ENCODE measurements at regions not wholly inside any gene's neighbourhood (a gene's known extent, or its start where the extent isn't known, plus 50 kb on each side); places are given as distances from the start of the nearest gene placed in this dataset.

DNA sequence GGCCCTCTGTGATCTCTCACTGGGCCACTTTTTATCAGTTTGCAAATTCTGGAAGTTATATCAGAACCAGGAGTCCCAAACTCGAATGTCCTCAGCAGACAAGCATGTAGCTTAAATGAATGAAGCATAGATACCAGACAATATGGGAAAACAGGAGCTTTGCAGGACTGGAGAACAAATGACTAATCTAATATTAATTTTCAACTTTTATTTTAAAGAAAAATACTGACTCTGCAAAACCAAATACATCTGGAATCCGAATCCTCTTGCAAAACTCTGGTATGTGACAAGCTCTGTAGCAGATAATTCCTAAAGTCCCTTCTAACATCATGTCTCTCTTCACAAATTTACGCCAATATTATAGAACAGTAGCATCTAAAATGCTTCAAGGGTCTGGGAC is 427.4 kb downstream of the TTLL7 start:
- no peak for ATAC-seq

DNA sequence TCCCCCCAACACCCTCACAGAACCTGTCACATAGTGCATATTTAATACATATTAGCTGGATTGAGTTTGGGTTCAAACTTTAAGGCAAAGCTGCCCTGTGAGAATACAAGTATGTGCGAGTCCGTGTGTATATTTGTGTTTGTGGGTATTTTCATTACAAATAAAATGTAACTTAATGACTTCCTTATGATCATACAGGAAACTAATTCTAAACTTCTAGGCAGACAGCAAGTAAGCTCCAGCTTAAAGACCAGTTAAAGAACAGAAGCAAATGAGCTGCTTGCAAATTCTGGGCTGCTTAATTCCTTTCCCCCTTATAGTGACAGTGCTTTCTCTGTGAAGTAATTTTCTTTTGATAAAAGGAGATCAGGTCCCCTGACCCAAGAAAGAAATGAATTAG is 437.6 kb downstream of the TTLL7 start:
- ATAC-seq = no peak

DNA sequence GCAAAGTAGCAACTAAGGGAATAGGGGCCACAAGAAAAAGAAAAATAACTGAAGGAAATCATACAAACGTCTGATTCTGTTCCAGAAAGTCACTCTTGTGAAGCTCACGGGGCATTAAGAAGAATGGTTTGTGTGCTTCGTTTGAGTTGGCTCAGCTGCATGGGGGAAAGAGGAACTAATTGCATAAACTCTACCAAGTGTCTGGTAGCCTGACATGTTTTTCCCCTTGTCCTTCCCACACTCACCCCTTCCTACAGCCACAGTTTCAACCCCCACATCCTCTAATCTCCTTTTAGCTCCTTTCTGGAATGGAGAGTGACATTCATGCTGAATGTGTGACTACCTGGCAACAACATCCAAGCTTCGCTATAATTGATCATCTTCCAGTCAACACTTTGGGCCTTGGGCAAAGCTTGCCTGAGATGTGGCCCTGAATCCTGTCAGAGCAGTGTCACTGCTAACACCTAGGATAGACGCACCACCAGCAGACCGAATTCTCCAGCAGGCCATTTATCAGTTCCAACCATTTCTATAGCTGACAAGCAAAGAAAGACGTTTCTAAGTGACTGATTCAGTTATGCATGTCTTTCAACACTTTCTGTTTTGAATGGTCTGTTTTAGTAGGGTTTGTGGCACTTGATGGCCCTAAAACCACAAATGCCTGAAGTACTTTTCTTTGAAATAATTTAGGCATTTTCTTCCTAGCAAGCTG is 439.6 kb downstream of the TTLL7 start:
- ATAC-seq = no peak

DNA sequence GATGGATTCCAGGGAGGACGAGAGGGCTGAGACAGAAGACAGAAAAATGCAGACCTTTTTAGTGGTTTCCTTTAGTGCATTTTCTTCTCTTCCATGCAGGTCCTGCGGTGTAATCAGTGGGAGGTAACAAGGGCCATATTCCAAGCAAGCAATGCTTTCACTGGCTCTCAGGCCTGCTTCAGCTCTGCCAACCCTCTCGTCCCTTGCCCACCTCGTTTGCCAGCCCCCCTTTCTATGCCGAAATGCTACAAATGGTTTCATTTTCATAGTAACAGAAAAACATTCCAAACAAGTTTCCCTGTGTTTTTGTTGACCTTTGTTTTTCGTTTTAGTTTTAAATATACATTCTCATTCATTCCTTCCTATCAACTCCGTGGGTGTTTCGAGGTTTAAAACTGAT is 443.1 kb downstream of the TTLL7 start:
- no peak for ATAC-seq

DNA sequence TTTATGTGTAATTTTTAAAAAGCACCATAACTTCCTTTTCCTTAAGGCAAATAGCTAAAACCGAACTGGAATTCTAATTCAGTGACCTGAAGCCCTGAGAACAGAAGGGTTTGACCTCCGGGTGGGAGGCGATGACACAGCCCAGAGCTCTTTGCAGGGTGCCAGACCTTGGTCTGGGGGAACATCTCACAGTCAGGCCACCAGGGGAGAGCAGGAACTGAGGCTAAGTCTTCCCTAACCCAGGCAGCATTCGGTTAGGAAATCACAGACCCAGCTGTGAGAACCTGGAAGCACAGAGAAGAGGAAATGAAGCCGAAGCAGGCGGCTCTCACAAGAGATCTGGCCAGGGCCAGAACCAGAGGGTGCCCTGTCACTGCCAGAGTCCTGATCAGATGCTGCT is 444.8 kb downstream of the TTLL7 start:
- ATAC-seq = no peak

DNA sequence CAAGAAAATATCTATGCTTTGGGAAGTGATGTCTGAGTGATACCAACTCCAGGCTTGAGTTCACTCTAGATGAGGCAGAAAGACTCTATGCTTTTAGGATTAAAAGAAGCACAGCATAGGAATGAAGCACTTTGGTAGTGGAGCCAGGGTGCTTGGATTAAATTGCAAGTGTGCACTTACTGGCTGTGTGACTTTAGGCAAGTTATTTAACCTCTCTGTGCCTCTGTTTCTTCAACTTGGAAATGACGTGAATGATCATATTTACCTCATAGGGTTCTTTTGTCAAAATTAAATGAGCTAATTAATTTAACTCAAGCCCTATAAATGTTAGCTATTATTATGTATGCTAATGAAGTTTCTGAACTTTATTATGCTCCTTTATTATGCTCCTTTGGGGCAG is 446.1 kb downstream of the TTLL7 start:
- no peak for ATAC-seq

DNA sequence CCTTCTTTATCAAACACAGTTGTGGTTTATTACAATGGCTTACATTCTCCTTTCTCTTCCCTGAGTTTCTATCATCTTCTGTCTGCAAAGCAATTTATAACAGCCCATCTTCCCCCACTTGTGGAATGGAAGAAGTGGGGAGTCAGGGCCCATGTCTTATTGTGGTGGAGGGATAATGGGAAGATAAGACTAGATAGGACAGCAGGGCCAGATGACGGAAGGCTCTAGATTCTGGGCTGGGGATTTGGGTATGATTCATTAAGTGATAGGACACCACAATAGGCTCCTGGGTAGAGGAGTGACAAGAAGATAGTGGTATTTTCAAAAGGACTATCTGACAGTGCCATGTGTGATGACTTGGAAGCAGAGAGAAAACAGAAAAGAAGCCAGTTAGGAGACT is 450.6 kb downstream of the TTLL7 start:
- ATAC-seq = no peak

DNA sequence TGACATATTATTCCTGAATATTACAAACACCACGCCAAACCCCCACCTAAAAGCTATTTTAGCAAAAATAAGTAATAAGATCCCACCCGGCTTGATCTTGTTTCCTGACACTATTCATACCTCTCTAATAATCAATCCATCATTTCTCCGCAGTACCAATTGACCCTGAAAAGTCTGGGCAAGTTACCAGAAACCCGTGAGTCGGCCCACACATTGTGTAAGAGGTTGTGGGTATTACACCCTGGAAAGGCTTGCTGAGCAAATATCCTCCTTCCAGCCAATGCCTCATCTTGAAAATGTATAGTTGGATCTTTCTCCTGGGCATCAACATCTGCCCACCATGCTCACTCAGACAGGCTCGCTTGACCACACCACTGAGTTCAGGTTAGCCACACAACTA is 451.0 kb downstream of the TTLL7 start:
- ATAC-seq = no peak

DNA sequence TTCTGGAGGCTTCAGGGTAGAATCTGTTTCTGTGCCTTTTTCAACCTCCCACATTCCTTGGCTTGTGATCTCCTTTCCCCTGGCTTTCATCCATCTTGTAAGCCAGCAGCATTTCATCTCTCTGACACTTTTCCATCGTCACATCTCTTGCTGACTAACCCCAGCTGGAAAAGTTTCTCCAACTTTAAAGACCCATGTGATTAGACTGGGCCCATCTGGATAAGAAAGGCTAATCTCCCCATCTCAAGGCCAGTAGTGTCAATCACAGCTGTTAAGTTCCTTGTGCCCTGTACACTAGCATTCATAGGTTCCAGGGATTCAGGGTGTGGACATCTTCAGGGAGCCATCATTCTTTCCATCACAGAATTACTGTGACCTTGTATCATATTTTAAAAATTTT is 452.1 kb downstream of the TTLL7 start:
- ATAC-seq = no peak

DNA sequence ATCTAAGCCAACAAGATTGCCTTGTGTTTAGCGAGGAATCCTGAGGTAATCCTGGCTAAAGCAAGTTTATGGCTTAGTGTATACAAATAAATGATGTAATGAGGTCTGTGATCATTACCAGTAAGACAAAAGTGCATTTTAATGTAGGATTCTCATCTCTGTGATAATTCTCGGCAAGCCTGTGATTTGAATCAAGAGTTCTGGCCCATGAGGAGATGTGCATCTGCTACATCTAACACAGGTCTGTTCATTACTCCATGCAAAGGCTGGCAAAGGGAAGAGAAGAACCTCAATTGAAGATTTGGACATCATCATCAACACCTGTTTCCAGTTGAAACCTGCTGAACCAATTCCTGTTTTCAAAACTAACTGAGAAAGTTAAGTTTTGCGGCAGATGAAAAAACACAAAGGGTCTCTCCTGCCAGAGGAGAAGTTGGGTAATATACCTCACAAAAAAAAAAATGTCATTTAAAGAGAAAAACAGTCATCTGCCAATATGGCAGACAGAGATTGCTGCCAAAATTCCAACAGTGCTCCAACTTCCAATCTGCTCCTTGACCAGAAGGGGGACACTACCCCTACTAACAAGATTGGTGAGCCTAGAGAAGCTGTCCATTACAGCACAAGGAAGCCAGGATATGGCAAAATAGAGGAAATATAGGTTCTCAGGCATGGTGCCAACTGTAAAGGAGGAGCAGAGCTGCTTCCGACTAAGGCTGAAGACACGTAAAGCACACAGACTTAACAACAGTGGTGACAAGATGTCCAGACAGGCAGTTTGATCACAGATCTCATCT is 453.7 kb downstream of the TTLL7 start:
- ATAC-seq = no peak

DNA sequence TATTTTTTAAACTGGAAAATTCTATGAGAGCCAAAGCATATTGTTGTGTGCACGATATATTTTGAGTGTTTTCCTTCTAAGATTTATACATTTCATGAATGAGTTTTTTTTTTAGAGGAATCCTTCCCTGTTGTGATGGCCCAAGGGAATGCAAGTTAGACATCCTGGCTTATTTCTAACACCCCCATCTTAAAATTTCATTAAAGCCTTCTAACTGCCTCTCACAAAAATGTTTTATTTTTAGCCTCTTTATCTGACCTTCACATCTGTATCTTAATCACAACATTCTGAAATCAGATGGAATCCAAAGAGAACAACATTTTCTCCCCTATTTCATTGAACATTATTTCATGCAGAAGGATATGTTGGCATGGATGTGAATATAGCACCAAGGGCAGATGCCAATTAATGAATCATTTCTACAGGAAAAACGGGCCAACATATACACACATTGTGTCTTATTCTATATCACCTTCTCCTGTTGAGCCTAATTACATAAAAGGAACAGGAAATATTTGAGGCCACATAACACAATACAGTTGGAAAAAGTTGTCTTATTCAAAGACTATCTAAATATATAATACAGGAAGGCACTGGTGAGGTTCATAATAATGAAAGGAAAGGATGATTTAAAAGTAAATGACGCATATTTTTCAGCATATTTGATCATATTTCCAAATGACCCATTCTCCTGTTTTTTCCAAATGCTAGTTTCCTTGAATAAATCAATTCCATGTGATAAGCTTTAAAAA is 455.5 kb downstream of the TTLL7 start:
- ATAC-seq = no peak

DNA sequence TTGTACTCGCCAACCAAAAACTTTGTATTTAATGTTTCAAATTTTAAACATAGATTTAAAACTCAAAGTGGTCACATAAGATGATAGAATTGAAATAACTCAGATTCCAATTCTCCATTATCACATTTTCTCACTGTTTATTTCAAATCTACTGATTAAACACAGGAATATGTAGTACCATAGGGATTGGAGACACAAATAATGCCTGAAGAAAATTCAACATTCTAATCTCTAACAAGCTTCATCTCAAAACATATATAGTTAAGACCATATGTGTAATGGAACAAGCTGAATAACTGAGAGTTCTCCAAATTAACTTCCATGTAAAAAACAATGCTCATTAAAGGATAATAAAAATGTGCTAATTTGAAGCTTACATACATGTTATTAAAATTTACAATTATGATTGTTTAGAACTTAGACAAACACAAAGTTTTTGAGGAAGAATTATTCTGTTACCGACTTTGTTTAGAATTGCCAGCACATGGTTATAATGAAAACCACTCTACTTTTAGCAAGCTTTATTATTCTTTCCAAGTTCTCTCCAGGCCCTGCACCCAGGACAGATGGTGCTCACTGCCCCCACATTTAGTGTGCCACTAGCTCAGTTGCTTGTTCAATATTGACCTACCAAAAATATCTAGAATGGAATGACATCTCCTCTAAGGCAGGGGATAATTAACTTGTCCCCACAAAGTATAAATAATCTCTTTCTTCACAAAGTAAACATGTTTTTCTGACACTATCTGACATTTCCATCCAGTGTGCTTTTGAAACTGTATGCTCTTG is 467.2 kb downstream of the TTLL7 start:
- no peak for ATAC-seq

DNA sequence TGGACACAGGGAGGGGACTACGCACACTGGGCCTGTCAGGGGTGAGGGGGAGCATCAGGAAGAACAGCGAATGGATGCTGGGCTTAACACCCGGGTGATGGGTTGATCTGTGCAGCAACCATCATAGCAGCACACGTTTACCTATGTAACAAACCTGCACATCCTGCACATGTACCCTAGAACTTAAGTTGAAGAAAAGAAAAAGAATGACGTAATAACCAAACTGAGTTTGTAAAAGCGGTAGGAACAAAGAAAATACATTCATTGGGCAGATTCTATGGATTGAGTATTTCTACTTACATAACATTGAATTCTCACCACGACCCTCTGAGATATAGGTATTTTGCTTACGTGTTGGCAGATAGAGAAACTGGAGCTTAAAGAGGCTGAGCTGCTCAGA is 468.4 kb downstream of the TTLL7 start:
- ATAC-seq = no peak

DNA sequence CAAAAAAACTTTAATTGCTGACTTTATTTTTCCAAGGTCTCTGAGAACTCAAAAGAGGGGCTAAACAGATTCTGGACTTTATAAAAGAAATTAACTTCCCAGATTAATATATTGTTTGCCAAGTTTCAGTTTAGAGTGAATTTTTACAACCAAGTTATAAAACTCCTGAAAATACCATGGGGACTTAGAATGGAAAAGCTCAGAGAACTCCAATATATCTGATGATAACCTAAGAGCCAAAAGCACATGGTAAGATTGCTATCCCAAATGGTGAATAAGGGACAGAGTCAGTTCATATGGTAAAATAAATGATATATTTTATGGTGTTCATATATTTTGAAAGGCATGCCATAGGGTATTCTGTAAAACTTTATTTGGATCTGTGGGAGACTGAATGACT is 470.9 kb downstream of the TTLL7 start:
- ATAC-seq = no peak

DNA sequence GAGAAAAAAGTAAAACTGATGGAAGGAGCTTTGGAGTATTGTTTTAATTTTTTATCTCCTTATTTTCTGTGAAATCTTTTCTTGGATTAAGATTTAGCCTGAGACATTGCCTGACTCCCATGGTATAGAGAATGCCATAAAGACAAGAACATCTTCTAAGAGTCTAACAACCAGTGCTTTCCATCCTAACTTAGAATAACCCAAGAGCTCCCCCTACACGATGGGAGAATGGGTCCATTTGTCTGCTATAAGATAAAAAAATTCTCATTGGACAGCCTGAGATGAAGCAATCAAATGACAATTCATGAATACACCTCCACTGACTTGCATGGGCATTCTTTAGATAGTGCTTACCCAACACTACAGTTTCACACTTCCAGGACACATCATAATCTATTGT is 478.1 kb downstream of the TTLL7 start:
- no peak for ATAC-seq

DNA sequence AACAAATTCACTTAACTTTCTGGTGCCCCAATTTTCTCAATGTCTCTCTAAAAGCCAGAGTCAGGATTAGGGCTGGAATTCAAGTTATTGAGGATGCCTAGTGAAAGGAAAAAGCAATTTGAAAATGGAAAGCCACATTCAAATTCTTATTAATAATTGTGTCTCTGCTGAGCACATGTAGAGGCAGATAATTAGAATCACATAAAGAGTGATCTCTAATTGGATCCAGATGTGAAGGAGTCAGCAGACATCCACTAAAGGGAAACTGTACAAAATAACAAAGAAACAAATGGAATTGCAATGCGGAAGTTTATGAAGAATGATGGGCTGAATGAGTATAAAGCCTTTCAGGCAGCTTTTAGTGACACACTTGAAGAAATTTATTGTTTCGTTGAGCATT is 482.6 kb downstream of the TTLL7 start:
- ATAC-seq = no peak

DNA sequence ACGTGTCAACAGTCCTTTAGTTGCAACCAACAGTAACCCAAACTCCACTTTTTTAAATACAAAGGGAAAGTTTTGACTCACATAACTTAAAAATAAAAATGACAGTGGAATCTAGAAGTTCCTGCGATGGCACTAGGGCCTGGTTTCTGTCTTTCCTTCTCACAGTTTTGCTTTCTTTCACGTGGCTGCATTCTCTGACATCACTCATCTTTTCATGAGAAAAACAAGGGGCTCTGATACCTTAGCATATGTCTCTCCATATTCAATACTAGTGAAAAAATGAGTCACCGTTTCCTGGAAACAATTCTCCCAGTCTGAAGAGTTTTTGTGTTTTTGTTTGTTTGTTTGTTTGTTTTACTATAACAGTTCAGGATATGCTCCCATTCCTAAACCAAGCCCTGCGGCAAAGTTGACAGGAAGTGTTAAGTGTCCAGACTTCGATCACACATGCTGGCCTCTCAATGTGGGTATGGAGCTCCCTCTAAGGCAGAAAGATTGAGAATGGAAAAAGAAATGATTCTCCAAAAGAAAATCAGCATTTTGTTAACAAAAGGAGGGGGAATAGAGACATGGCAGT is 483.3 kb downstream of the TTLL7 start:
- peak; percentile 53 to 63 for ATAC-seq

DNA sequence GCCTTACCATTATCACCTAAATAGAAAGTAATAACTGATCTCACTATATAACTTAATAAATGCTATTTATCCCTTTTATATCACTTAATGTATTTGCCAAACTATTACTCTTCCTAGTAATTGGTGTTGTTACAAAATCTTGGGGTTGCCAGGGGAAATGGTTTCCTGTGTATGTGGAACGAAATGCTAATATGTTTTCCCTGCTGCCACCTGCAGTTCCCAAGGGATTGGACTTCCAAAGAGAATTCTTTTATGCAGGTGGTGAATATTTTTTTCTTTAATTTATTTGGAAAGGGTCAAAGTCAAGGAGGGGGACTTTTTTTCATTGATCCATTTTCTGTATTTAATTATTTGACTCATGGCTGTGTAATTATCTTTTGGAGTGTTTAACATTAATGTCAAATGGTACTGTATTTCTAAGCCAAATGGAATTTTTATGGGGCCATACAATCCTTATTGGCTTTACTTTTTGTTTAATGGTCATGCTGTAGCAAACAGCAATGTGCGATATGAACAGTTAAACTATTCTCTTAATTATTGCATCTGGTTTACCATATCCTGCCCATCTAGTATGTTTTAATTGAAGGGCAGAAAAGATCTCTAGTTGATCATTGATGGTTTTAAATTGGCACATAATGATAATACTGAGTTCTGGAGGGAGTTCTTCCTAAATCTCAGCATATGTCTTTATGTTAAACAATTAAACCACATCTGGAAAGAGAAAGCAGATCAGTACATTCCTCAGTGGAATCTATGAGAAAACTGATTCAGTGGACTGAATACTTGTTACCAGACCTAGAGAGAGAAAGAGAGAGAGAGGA is 486.3 kb downstream of the TTLL7 start:
- no peak for ATAC-seq

DNA sequence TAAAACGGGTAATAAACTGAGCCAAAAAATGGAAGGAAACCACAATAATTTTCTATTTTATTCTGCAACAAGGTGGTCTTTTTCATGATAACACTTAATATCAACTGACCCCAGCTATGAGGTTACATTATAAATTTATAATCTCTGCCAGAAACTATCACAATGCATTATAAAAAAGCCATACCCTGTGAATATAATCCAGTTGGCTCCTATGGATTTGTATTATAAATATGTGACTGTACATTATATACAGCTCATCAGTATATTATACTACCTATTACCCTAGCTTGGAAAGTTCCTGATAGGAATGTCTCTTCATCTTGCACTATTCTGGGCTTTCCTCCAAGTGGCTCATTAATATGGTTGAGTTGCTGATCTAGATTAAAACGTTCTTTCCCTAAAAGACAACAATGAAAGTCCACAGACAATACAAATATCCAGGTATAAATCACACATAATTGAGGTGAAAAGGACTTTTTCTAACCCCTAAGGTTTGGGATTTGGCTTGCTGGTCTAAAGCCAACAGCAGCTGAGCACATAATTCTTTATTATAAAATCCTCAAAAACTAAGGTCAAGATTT is 487.7 kb downstream of the TTLL7 start:
- ATAC-seq = no peak

DNA sequence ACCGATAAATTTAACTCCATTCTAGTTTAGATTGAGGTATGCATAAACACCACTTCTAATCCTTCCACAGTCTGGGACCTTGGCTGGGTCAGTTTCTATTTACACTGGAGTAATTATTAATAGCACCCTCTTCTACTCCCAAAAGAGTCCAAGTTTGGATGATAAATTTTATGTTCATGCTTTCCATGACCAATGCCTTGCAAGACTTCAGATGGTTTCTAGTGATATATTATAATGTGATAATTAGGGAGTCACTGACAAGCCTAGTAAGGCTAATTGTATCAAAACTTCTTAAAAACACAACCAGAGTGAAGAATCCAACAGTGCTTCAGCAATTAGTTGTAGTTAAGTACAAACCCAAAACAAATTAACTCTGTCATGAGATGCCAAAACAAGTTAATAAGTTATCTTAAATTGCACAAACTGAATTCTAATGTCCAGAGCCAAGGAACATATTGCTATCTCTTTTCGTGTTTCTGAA is 489.6 kb downstream of the TTLL7 start:
- no peak for ATAC-seq

DNA sequence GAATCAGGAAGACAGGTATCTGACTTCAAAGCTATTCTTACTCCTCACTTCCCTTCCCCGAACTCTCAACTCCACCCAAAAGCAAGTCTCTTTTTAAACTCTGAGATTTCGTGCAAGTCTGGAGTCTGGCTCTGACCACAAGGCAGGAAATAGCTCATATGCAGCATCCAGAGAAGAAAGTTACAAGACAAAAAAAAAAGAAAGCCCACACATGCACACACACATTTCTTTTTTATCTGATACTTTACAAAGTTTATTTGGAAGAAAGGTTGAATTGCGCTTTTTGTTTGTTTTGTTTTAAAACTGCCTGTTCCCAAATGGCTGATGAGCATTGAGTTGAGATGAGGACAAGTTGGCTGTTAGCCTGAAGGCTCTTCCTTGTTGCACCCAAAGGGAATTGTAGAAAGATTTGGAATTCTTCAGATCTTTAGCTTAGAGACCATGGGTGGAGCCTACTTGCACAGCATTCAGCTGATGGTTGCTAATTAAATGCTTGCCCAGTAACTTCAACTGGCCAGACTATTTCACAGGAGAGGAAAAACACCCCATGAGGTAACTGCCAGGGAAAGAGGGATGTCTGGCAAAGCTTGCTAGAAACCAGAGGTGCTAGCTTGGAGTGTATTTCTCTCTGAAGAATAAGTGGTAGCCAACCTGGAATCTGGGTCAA is 490.3 kb downstream of the TTLL7 start:
- peak; percentile 89 to 92 for ATAC-seq

Data from activated CD4-positive, CD25-positive, alpha-beta regulatory T cell treated with anti-CD3 and anti-CD28 coated beads, Interleukin-2, amount 50 U/mL, for 24 hours (primary cell).